Dedifferentiated amniotic fluid mesenchymal stem cell (primary cell): ENCODE measurements at regions not wholly inside any gene's neighbourhood (a gene's known extent, or its start where the extent isn't known, plus 50 kb on each side); places are given as distances from the start of the nearest gene placed in this dataset.
"Not testable (repeated sequence)": the region's sequence is repeated elsewhere in the genome, so short reads cannot be mapped to it uniquely, and the experiment has no call there.

Source experiments
- DNase-seq: peaks from one replicate; pipeline ENCODE4 v3.0.0-alpha.2; 2016; ENCODE audit errors: extremely low spot score

GRCh38 chr6:81969011-81969410 is 216.5 kb upstream of the TENT5A start:
- DNase-seq: no peak

- no peak for DNase-seq
Observed at GRCh38 chr6:81966968-81967367, 214.5 kb upstream of the TENT5A start.

DNA sequence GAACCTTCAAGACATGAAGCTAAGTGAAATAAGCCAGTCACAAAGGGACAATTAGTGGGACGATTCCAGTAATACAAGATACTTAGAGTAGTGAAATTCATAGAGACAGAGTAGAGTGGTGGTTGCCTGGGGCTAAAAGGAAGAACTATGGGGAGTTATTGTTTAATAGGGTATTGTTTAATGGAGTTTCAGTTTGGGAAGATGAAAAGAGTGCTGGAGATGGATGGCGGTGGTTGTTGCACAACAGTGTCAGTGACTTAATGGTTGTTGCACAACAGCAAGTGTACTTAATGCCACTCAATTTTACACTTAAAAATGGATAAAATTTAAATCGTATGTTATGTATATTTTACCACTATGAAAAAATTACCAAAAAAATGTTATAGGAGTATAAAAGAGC is 209.7 kb upstream of the TENT5A start:
- DNase-seq: no peak

DNA sequence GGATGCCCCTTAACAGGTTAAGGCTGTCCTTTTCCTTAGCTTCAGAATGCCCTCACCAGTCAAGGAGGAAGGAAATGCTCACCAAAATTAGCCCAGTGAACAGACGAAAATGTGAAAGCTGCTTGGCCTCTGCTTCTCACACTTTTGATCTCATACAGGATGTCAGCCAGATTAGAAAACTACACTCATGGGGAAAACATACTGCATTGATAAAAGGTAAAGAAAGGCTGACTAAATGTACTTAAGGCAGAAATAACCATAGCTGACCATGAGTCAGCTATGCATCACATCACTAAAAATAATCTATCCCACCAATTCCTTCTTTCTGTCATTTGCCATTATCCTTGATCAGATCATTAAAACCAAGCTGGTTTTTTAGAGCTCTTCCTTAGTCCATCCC is 198.4 kb upstream of the TENT5A start:
- DNase-seq: no peak

- DNase-seq: no peak
Observed at GRCh38 chr6:81948861-81949260, 196.4 kb upstream of the TENT5A start.

DNA sequence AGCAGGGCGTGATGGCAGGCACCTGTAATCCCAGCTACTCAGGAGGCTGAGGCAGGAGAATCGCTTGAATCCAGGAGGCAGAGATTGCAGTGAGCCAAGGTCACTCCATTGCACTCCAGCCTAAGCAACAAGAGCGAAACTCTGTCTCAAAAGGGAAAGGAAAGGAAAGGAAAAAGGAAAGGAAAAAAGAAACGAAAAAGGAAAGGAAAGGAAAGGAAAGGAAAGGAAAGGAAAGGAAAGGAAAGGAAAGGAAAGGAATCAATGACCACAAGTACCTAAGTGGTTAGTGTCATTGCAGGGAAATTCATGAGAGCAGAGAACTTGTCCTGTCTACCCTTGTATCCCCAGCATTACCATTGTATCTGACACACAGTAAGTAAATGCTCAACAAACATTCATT is 195.7 kb upstream of the TENT5A start:
- not testable (repeated sequence) for DNase-seq

DNA sequence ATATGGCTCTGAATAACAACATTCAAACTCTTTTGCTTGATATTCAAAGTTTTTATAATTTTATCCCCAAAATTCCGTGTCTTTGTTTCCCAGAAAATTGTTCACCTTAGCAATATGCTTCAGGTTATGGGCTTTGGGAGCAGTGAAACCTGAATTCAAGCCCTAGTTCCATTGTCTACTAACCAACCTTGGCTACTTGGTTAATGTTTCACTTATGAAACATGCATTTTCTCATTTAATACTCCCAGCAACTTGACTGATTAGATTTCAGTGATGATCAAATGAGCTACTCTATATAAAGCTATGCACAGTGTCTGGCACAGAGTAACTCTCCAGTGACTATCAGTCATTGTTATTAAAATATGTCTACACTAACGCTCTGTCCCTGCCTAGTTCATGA is 192.2 kb upstream of the TENT5A start:
- no peak for DNase-seq

DNA sequence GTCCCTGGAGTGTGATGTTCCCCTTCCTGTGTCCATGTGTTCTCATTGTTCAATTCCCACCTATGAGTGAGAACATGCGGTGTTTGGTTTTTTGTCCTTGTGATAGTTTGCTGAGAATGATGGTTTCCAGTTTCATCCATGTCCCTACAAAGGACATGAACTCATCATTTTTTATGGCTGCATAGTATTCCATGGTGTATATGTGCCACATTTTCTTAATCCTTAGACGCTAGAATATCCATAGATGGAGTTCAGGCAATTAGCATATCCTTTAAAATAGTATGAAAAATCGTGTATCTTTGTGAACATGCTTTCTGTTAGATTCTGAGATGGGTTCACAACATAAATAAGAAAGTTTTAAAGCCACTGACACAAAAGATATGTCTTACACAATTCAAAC is 190.4 kb upstream of the TENT5A start:
- not testable (repeated sequence) for DNase-seq

DNA sequence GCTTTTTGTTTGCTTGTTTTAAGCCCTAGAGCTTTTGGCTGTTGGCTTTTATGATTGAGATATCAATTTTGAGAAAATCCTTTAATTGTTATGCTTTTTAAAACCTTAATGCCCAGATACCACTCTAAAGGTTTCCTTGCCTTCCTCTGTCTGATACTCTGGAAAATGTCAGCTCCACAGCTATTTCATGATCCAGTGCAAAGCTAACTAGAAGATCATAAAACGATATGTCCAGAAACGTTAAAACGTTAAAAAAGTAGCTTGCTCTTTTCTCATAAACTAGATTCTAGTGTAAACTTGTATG is 189.5 kb upstream of the TENT5A start:
- no peak for DNase-seq

DNA sequence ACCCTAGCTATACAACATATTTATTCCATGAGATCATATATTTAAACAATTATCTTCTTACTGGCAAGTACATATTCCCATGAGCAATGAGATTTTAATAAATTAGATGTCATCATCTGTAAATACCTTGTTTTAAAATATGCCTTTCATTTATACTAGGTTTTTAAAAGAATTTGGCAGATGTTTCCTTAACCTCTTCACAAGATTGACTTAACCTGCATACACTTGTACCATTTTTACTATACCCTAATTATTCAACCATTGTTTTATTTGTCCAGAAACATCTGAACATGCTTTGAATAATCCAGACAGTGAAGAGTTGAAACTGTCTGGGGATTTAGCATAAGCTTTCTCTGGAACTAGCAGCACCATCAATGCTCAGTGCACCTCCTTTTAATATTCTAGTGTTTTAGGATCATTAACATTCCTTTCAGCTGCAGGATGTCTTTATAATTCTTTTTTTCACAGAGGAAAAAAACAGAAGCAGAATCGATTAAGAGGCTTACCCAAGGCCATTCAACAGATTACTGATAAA is 188.0 kb upstream of the TENT5A start:
- DNase-seq: no peak

DNA sequence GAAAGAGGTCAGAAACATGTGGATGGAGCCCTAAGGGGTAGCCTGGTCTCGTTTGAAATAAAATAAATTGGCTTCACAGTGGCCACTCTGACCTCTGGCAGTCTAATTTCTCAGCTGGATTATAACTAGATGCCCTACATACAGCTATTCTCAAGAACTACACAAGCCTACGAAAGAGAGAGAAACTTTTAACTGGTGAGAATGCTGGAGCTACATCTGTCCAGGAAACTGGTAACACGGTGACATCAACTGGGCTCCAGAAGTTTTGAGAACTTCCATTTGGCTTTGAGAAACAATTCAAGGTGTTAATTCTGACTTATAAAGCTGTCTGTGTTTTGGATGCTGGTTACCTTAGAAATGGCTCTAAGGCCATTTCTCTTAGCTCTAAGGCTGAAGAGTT is 187.3 kb upstream of the TENT5A start:
- no peak for DNase-seq

- peak; percentile 63 for DNase-seq
Observed at GRCh38 chr6:81938991-81939732, 186.7 kb upstream of the TENT5A start.

DNA sequence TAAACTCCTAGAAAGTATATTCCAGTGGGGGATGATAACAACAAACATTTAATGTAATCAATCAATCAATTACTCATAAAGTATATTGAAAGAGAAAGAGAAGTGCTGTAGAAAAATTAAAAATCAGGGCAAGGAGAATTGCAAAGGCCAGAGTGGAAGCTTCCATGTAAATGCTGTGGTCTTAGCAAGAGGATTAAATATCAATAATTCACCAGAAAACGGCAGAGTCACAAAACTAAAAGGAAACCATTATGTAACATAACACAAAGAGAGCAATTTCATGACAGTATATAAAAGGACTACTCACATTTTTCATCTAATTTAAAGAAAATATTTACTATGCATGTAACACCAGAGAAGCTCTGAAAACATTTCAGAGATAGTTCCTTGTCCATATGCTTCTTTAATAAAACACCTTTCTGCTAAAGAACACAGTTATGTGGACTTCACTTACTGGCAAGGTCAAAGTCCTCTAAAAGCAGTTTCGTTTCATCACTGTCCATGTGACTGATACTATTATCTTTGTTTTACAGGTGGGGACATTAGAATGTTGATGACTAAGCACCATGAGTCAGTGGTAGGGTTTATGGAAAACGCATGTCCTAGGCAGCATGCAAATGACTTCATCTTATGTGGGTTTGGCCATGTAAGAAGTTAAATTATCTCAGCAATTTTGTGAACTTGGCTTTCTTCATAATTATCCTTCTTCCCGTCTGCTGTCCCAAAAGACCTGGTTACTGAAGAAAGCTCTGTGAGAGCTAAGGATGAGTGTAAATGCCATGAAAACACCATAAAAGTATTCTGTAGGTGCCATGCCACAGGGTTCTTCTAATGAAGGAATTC is 185.8 kb upstream of the TENT5A start:
- DNase-seq: peak; percentile 76

DNA sequence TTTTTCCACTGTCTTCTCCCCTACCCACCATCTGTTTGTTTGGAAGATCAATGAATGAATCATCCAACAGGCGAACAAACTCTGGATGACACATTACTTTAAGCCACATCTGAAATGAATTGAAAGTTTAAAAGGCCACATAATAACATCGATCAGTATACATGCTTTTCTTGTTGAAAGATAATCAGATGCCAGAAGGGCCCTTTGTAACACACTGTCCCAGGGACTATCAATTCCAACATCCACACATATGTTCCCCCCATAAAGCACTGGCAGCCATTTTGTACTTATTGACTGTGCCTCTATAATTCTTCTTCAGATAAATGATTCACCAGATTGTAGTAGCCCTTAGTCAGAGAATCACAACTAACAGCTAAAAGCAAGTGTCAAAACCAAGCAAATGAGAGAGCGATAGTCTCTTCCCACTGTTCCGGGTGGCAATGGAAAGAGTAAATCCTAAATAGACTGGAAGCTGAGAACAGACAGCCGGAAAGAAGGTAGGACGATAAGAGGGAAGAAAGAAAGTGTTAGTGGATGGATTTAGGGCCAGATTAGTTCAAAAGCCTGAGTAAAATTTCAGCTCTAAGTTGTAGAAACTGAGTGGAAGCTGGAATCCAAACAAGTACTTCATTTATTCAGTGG is 184.9 kb upstream of the TENT5A start:
- DNase-seq: no peak

DNA sequence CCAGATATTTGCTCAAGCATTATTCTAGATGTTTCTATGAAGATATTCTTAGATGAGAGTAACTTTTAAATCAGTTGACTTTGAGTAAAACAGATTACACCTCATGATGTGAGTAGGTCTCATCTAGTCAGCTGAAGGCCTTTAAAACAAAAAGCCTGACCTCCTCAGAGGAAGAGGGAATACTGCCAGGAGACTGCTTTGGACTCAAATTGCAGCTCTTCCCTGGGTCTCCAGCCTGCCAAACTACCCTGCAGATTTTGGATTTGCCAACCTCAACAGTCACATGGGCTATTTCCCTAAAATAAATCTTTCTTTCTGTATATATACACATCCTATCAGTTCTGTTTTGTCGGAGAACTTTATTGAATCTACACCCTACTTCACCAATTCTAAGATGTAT is 182.5 kb upstream of the TENT5A start:
- DNase-seq: no peak

DNA sequence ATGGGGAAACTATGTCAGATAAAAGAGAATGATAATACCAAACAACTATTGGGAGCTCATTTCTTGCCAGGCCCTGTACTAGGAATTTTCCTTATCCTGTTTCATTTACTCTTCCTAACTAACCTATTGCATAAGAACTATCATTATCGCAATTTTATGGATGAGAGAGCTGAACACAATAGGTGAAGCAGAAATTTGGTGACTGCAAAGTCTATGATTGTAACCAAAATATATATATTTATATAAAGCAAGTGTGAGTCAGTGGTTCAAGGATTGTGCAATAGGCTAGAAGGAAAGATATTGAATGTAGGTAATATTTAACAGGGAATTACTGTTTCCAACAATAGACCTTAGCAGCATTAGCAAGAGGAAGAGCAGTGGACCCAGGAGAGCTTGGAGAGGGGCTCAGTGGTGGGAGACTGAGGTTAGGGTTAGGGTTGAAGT is 181.1 kb upstream of the TENT5A start:
- DNase-seq: no peak

DNA sequence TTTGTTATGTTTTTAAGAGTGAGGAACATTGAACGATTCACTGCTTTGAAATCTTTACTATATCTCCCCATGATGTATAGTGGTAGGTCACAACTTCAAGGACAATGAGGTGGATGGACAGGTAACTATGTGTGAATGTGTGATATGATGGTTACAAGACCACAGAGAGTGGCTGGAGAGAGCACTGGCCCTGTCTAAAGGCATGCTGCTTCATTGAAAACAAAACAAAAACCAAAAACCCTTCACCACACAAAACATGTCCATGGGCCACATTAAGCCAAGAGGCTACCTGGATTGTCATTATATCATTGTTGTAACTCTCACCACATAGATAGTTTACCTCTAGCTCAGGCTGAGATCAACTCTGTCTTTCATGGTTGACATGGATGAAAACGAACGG is 180.6 kb upstream of the TENT5A start:
- no peak for DNase-seq

- not testable (repeated sequence) for DNase-seq
Observed at GRCh38 chr6:81932448-81932847, 180.0 kb upstream of the TENT5A start.

DNA sequence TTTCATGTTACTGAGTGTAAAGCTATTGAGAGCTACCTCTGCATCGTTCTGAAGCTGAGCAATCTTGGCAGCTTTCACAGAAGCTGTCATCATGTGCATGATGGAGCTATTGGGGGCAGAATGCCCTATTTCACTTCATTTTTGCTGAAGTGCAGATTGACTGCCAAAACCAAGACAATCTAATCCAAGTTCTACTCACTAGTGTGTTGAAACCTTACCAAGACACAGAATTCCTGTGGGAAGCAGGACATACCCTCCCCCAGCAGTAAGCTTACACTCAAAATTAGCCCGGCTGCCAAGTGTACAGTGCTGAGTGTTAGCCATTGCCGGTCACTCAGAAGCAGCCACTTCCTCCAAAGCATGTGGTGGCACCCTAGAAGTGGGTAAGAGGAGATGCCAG is 177.3 kb upstream of the TENT5A start:
- DNase-seq: no peak

GRCh38 chr6:81925201-81925600 is 172.7 kb upstream of the TENT5A start:
- no peak for DNase-seq

GRCh38 chr6:81909981-81910900 is 157.8 kb upstream of the TENT5A start:
- DNase-seq: no peak

- no peak for DNase-seq
Observed at GRCh38 chr6:81909162-81909561, 156.7 kb upstream of the TENT5A start.
